RCC 7860 (cell line): ENCODE measurements at regions not wholly inside any gene's neighbourhood (a gene's known extent, or its start where the extent isn't known, plus 50 kb on each side); places are given as distances from the start of the nearest gene placed in this dataset.
A peak's percentile ranks its signal among the peaks of the same experiment; 100 is the strongest.

ENCODE experiments used
- DNase-seq: peaks from one replicate; pipeline ENCODE4 v3.0.0-alpha.2; 2015; ENCODE audit warnings: low spot score
- FAIRE-seq: peaks from 2 replicates; lab custom pipeline; 2012; peaks lifted over from hg19 to GRCh38; lab: Jason Lieb, UNC

DNA sequence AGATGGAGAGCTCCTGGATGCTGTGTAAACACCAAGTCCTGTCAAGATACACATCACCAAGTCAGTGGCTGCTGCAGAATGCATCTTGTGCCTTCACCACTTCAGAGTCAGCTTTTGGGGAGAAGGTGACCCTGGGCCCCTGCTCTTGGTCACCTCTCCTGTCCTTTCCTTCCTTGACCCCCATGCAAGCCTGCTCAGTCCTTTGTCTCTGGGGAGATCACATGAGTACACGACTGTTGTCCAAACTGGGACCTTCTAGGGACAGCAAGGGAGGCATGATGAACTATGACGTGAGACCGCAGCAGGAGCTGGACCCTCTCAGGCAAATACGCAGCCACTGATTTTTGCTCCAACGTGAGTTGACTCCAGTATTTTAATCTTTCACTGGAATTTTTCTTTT lies 706.9 kb upstream of the ID2 start:
- FAIRE-seq (no peak), DNase-seq (no peak)

DNA sequence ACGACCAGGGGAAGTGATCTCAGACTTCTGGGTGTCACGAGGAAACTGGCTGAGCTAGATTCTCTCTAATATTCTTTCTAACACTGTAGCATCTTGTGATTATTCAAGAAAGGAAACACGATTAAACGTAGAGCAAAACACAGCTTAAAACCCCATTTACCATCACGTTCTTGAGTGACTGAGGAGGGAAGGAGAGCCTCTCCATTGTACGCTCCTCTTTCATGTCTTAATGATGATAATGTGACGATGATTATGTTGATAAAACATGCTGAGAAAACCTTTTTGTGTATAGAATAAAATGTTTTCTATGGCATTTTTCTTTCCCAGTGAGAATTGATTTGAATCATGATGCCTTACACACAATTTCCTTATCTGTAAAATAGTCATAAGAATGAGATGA lies 705.6 kb upstream of the ID2 start:
- DNase-seq: no peak
- FAIRE-seq: no peak

DNA sequence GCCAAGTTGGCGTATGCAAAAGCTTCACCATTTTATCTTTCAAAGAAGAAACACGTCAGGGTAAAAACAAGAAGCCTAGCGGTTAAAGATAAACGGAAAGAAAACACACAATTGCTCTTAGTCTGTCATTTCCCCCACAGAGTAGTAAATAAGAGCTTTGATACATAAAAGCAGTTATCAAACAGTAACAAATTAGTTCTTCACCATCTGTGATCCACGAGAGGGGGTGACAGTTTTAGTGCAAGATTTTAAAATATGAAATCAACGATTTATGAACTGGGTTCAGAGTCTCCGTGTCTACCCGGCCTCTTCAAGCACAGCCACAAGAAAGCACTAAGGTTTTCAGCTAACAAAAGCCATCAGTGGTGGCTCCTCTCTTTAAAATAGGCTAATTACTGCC lies 703.9 kb upstream of the ID2 start:
- DNase-seq: no peak
- FAIRE-seq: no peak

DNA sequence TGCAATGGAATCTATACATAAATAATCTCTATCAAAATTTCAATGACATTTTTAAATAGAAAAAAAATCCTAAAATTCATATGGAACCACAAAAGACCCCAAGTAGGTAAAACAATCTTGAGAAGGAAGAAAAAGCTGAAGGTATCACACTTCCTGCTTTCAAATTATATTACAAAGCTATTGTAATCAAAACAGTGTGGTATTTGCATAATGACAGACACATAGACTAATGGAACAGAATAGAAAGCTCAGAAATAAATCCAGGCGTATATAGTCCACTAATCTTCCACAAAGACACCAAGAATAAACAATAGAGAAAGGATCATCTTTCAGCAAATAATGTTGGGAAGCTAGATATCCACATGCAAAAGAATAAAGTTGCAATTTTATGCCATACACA lies 699.8 kb upstream of the ID2 start:
- FAIRE-seq: no peak
- DNase-seq: no peak

DNA sequence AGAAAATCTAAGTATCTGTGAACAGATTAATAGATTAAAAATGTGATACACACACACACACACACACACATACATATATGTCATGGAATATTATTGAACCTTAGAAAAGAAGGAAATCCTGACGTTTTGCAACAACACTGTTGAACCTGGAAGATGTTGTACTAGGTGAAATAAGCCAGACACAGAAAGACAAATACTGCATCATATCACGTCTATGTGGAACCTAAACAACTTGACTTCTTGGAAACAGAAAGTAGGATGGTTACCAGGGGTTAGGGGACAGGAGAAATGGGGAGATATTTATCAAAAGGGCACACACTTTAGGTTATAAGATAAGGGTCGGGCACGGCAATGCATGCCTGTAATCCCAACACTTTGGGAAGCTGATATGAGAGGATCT lies 698.4 kb upstream of the ID2 start:
- DNase-seq (no peak), FAIRE-seq (no peak)

DNA sequence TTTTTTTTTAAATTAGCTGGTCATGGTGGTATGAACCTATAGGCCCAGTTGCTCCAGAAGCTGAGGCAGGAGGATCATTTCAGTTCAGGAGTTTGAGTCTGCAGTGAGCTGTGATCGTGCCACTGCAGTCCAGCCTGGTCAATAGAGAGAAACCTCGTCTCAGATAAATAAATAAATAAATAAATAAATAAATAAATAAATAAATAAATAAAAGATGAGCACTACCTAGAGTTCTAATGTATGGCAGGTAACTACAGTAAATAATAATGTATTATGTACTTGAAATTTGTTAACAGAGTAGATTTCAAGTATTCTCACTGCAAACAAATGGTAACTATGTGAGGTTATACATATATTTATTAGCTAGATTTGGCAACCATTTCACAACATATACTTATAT lies 697.9 kb upstream of the ID2 start:
- no peak for DNase-seq
- no peak for FAIRE-seq

DNA sequence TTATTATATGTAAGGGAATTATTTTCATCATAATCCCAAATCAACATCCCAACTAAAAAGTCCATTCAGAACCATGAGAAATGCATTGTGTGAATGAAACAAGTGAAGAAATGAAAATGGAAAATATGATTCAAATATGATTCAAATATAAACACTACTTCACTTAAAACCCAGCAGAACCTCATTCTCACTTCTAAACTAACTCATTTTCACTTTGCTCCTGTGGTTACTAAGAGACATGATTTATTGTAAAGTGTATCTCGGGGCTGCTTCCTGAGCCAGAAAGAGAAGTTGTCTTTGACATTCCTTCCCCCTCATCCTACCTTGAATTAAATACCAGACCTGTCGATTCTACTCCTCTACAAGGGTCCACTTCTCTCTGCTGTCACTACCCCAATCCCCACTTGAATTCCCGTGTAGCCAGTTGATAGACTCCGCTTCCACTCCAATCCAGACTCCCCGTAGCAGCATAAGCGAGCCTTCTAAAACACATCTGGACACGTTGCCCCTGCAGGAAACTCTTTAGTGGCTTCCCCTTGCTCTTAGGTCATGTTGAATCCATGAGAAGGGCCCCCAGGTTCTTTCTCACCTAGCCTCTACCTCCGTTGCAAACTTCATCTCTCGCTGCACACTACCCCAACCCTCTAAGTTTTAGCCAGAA lies 697.0 kb upstream of the ID2 start:
- FAIRE-seq (no peak), DNase-seq (no peak)

DNA sequence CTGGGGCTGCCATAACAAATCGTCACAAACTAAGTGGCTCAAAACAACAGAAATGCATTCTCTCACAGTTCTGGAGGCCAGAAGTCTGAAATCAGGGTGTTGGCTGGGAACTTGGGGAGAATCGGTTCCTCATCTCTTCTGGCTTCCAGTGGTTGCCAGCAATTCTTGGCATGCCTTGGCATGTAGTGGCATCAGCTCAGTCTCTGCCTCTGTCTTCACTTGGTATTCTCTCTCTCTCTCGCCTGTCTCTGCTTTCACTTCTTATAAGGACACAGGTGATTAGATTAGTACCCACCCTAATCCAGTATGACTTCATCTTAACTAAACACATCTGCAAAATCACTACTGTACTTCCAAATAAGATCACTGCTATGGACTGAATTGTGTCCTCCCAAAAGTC lies 695.4 kb upstream of the ID2 start:
- FAIRE-seq: no peak

DNA sequence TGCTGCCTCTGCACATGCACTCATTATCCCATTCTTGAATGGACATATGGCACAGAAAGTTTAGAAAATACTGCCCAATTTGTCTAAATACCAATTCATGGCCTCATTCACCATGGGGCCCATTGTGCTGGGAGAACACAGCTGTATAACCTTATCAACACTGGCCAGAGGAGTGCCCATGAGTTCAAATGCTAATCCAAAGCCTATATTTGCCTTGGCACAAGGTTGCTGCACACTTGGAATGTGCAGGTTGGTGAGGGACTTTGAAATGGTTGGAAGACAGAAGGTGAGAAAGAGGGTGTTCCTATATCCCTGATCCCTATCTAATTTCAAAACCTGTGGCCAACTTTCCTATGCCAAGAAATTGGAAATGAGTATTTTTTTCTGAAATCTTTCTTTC lies 693.9 kb upstream of the ID2 start:
- DNase-seq (no peak), FAIRE-seq (no peak)

More for the DNA sequence above, 695.4 kb upstream of the ID2 start:
- no peak for DNase-seq

DNA sequence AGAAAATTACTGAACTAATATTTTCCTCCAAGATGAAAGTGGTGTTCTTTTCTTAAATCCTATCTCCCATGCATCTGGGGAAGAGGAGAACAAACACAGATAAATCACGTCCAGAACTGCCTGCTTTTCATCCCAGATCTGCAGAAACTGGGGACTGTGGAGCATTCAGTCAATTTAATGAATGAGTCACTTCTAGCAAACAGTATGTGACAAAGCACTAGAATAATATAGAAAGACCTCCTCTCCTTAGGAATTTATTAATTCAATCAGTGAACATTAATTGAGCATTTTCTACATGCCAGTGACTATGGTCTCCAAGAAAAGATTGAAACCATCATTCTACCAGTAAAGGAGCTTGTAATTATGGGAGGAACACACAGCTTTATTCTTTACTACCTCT lies 693.4 kb upstream of the ID2 start:
- FAIRE-seq: no peak
- no peak for DNase-seq

DNA sequence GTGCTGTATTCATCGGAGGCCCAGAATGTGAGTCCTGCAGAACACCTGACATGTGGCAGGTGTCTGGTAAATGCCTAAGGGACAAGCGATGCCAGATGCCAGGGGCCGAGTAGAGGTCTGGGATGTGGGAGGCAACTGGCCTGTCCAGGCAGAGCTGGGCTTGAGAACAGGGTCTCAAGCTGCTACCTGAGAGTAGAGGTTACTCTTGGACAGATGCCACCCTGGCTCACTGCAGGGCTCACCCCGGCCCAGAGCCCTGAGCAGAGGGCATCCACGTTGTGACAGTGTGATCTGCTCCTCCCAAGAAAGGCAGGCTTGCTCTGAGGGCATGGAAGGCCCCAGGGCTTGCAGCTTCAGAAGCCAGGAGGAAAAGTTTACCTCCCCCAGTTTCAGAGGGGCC lies 692.0 kb upstream of the ID2 start:
- no peak for FAIRE-seq

DNA sequence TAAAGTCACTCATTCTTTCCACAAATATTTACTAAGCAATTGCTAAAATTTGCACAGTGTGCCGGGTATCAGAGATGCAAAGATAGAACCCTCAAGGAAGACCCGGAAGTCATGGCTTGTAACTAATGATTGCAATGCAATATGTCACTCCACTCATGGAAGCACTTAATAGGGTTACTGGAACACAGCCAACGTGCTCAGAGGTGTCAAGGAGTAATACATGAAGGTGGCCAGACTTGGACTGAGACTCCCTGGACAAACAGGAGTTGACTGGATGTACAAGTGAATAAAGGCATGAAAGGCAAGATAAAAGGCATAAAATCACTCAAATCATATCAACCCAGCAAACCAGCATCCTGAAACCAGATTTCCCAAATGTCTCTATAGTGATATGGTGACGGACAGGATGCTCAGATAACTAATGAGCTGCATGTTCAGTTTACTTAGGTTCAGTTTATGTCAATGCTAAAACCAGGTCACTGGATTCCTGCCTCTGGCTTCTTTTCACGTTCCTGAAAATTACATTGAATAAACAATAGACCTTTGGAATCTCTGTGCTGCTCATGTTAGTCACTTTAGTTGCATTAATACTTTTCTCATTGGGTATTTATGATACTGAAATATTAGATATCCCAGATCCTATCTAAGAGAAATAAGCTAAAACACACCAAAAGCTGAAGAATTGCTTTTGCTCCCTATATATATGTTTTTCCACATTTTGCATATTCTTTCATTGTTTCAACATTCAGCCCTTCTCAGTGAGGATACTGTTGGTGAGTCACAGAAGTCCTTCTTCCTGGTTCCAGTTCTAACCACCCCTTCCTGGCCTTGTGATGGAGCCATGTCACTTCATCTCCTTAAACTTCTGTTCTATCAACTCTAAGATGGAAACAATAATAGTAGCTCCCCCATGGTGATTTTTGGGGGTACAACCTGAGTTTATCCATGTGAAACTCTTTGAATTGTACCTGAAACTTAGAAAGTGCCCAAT lies 688.9 kb upstream of the ID2 start:
- no peak for FAIRE-seq
- no peak for DNase-seq

More for the DNA sequence above, 692.0 kb upstream of the ID2 start:
- DNase-seq: no peak

DNA sequence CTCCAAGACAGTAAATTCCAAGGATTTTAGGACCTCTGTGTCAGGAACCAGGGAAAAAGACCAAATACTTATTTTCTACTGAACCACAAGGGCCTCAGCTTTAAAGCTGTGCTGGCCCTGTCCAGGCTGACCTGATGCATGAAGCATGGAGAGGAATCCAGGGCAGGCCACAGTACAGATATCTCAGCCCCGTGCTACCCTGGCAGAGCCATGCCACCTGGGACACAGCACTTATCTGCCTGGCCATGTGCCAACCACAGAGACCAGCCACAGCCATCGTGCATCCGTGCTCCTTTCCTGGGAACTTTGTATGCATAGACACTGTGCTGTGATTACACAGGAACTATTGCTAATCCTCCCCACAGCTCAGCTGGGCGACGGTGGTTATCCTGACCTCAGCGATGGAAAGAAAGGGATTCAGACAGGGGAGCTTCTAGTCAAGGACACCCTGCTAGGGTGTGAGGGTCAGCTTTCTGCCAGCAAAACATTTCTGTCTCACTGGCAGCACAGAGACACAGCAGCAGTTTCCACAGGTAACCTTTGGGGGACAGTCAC lies 687.4 kb upstream of the ID2 start:
- no peak for FAIRE-seq
- no peak for DNase-seq

DNA sequence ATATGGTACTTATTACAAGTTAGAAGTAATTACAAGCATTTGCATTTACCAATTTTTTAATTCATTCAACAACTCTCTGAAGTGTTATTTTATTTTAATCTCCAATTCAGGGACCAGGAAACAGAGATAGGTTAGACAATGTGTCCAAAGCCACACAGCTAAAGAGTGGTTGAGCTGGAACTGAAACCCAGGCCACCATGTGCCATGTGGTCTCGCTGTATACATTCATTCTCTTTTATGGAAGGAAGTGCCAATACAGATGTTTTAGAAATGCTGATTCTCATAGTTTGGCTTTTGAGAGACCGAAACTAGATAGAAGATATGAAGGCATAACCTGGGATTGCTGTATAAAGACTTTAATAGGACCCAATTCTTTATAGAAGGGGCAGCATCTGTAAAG lies 684.6 kb upstream of the ID2 start:
- FAIRE-seq (no peak), DNase-seq (no peak)

DNA sequence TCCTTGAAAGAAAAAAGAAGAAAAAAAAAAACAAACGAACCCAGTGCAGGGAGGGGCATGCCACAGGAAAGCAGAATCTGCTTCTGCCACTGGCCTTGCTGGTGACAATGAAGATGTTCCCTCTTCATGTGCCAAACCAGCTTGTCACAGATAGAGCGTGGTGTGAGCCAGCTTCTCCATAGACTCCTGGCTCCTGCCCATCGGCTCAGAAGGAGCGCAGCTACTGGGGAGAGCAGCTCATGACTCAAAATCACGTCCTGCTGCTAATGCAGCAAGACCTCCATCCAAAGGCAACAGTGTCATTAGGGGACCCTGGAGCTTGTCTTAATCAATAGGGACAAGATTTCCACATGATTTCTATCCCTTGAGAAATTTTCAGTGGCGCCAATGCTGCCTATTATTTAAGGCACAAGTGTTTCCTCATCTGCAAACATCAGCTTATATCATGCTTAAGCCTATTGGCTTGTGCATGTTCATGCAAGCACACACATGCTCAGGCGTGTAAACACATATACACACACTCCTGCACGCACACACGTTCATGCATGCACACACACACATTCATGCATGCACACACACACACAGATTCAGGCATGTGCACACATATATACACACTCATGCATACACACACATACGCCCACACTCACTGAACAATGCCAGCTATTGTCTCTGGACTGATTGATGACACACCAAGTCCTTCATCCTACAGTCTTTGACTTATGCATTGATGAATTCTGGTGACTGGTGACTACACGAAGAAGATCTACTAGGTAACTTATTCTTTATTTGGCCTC lies 682.0 kb upstream of the ID2 start:
- no peak for DNase-seq
- no peak for FAIRE-seq

DNA sequence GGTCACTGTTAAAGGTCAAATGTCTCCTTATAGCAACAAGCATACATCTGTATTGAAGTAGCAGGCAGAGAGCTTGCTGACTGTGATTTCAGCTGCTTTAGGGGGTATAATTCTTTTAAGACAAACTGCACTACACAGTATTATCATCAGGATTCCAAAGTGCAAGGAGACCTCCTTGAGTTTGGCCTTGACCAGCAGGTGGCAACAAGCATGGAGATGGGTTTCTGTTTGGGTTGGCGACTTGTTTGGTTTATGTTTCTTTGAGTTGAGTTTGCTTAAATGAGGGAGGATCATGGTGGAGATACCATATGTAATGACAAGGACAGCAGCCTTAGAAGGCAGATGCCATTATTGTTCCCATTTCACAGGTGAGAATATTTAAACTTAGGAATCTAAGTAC lies 681.0 kb upstream of the ID2 start:
- no peak for DNase-seq

DNA sequence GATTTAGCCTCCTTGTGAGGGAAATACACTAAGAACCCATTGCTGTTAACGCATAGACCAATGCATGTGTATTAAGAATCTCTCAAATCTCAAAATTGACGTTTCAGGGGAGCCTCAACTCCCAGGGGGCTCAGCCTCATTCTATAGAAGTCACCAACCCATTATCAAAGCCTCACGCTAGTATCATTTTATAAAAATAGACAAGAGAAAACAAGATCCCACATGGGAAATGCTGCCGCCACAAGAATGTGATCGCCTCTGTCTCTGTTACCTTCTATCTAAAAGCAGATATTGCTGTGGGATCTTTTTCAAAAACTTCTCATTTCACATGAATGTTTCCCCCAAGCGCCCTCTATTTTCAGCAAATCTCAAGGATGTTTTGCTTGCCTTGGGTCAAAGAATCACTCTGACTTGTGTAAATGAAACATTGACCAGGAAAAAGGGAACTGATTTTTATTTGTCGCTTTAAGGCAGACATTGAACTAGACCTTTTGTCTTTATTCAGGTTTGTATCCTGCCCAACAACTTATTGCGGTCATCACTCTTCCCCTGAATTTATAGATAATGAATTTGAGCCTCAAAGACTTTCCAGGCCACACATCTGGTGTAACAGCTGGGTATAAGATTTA lies 679.0 kb upstream of the ID2 start:
- FAIRE-seq (no peak), DNase-seq (no peak)

More for the DNA sequence above, 681.0 kb upstream of the ID2 start:
- no peak for FAIRE-seq

DNA sequence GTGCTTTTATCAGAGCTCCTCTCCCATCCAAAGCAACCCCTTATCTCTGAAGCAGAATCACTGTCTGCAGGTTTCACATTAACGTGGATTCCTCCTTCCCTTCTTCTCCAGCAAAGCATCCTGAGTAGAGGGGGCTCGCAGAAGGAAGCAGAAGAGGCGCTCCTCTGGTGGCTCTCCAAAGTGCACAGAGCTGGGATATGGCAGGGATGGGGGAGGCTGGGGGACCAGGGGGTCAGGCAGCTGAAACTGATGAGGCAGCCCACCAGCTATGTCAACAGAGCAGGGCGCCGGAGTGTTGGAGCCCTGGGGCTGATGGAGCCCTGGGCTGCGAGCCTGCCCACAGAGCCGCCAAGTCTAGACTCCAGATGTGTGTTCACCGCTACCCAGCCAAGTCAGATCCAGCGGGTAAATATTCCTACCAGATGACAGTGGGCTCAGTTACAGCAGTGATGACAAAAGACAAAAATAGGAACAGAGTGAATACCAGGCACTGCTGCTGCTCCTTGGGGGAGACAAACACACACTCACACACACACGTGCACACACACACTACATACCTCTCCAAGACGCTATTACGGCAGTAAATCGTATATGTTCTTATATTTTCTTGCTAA lies 678.3 kb upstream of the ID2 start:
- no peak for FAIRE-seq
- DNase-seq: no peak

DNA sequence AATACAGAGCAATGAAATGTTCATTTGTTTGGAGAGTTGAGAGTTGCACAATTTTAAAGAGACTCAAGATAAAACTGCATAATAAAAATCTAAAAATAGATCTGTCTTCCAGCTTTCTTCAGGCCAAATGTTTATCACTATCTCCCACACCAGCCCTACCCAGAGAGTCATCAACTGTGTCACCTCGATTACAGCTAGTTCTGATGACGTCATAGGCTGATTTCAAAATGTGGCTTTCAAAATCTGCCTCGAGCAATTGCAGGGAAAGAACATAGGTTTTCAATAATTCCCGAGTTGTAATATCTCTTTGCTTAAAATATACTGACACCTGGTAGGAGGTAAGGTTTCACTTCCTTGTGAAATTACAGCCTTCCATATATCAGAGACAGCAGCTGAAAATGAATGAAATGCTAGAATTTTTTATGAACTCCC lies 677.6 kb upstream of the ID2 start:
- FAIRE-seq: no peak
- DNase-seq: peak; percentile 7

DNA sequence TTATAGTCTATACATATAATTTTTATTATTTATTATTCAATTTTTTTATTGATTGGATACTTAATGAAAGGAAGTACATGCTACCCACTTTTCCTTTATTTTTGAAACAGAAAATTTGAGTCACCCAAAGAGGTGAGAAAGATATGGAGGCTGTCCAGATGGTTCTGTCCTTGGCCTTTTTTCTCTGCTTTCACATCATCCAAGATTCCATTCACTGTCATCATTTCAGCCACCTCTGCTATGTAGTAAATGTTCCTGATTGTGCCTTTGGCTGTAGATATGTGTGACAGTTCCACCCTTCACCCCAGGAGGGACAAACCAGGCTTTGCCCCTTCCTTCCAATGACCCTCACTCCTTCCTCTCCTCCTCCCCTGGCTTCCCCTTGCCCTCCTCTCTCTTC lies 675.7 kb upstream of the ID2 start:
- DNase-seq (no peak), FAIRE-seq (no peak)
